ENCODE measurements at regions not wholly inside any gene's neighbourhood (a gene's known extent, or its start where the extent isn't known, plus 50 kb on each side); places are given as distances from the start of the nearest gene placed in this dataset.

DNA sequence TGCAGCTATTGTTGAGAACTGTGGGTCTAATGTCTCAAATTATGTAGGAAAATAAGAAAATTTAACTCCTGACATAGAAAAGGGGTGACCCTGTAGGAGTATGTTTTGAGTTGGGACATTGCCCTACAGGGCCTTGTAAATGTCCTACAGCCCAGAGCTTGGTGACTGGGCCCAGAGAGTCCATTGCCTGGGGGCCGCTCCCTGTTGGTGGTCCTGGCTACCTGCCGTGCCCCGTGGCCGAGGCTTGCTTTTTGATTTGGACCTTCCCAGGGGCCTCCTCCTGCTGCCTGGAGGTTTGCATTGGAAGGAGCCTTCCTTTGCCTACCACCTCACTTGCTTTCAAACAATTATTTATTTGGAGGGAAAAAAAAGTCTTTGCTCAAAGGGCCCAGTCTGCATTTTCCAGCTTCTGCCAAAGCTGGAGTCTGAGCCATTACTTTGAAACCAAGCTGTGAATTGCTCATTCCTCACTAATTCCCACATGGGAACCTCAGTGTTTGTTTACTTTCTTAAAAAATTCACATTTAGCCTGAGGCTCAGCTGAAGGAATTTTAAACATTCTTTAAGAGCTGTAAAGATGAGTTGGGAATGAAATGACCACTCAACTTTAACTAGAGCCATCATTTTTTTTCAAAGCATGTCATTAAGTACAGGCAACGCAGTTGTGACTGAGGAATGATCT lies 355.0 kb downstream of the GLRX3 start:
- no peak for DNase-seq (ENCODE audit: low read depth)
- H3K4me3 ChIP-seq (ENCODE audit: low read length): no peak overlapping the region
- TF ChIP-seq, protein P1, sequence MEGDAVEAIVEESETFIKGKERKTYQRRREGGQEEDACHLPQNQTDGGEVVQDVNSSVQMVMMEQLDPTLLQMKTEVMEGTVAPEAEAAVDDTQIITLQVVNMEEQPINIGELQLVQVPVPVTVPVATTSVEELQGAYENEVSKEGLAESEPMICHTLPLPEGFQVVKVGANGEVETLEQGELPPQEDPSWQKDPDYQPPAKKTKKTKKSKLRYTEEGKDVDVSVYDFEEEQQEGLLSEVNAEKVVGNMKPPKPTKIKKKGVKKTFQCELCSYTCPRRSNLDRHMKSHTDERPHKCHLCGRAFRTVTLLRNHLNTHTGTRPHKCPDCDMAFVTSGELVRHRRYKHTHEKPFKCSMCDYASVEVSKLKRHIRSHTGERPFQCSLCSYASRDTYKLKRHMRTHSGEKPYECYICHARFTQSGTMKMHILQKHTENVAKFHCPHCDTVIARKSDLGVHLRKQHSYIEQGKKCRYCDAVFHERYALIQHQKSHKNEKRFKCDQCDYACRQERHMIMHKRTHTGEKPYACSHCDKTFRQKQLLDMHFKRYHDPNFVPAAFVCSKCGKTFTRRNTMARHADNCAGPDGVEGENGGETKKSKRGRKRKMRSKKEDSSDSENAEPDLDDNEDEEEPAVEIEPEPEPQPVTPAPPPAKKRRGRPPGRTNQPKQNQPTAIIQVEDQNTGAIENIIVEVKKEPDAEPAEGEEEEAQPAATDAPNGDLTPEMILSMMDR (conservative IDR thresholded peaks at IDR 0.05; ENCODE audit: low read length): no peak

GRCh38 chr10:130491693-130492050 lies 355.5 kb downstream of the GLRX3 start:
- H3K4me3 ChIP-seq (ENCODE audit: low read length): no peak overlapping the region
- TF ChIP-seq, protein P1 (conservative IDR thresholded peaks at IDR 0.05; ENCODE audit: low read length): no peak
- no peak for DNase-seq (ENCODE audit: low read depth)

- H3K4me3 ChIP-seq (ENCODE audit: low read length): no peak overlapping the region
- TF ChIP-seq, protein P1 (conservative IDR thresholded peaks at IDR 0.05; ENCODE audit: low read length): no peak
- no peak for DNase-seq (ENCODE audit: low read depth)
Observed at GRCh38 chr10:130492266-130492934, 356.2 kb downstream of the GLRX3 start.

GRCh38 chr10:130493021-130493420 lies 356.8 kb downstream of the GLRX3 start:
- TF ChIP-seq, protein P1 (conservative IDR thresholded peaks at IDR 0.05; ENCODE audit: low read length): no peak
- no peak for DNase-seq (ENCODE audit: low read depth)
- no peak overlapping the region for H3K4me3 ChIP-seq (ENCODE audit: low read length)

DNA sequence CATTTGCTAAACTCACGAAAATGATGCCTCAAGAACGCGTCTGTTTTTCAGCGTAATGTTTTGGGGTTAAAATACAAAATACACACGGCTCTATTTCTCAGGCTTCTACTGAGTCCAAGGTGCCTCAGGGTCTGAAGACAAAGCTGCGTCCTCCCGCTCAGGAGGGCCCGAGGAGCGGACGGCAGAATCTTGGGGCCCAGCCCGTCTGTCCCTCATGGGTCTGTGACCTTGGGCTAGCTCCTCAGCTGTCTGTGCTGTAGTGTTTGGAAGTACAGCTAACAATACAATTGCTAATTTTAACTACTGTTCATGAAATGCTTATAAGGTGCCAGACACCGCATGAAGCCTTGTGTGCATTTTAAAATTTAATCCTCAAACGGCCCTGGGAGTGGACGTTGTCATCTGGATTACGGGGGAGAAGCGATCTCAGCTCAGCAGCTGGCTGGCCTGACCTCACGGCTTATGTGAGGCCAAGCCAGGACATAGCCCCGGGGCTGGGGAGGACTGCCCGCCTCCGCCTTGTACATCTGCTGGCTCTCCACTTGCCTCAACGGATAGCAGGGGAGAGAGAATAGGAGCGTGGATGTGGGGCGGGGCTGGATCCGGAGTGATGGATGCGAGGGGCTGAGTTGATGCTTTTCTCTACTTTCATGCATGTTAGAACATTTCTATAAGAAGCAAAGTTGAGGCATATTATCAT lies 357.4 kb downstream of the GLRX3 start:
- H3K4me3 ChIP-seq (ENCODE audit: low read length): no peak overlapping the region
- DNase-seq (ENCODE audit: low read depth): no peak
- TF ChIP-seq, protein P1 (conservative IDR thresholded peaks at IDR 0.05; ENCODE audit: low read length): no peak

DNA sequence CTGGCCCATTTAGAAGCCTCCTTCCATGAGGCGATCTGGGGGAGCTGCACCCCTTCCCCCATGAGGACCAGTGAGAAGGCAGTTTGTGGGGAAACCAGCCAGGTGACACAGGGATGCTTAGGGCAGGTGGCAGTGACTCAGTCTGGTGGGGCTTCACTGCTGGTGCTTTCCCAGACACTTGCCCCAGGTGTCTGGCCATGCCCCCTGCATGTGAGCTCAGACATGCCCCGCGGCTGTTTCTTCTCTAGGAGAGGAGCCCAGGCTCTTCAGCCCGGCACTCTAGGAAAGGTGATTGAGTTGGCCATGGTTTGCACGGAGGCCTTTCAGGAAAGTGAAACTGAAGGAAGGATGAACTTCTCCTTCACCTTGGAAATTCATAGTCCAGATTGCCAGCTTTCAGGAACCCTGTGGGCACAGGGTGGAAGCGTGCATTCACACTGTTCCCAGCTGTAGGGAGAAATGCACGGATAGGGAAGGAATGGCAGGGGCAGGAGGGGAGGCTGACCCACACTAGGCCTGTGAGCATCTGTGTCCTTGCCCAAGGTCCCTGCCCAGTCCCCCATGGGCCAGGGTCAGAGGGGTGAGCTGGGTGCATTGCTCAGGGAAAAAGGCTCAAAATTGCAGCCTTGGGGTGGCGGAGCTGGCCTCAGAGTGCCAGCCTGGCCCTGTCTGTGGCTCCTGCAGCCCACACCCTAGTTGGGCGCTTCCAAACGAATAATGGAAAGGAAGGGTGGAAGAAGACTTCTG lies 359.1 kb downstream of the GLRX3 start:
- no peak for DNase-seq (ENCODE audit: low read depth)
- no peak overlapping the region for H3K4me3 ChIP-seq (ENCODE audit: low read length)
- TF ChIP-seq, protein P1 (conservative IDR thresholded peaks at IDR 0.05; ENCODE audit: low read length): no peak

Measured in AG10803 (cell line).